GM12892 (cell line): ENCODE measurements at regions not wholly inside any gene's neighbourhood (a gene's known extent, or its start where the extent isn't known, plus 50 kb on each side); places are given as distances from the start of the nearest gene placed in this dataset.
"Not testable (repeated sequence)": the region's sequence is repeated elsewhere in the genome, so short reads cannot be mapped to it uniquely, and the experiment has no call there.

Experiments used
- POLR2AphosphoS5 ChIP-seq: IDR thresholded peaks from 2 replicates; pipeline ENCODE4 v1.6.1; 2011; ENCODE audit warnings: low read depth, low read length, control low read depth
- TAF1 ChIP-seq: IDR thresholded peaks from 2 replicates; pipeline ENCODE4 v1.6.1; 2011; ENCODE audit warnings: low read depth, mild to moderate bottlenecking, control low read depth, low read length, borderline replicate concordance

DNA sequence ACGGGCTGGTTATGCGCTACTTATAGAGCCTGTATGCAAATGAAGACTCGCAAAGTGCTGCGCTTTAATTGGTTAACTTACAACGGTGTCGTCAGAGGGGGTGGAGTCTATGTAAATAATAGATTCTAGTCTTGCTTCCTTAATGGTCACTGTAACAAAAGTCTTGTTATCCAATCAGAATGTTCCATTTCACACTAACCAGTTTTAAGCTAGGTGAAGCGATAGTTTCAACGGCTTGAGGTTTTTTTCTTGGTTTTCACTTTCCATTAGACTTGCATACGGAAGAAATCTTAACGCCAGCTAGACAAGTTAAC lies 66.9 kb downstream of the FAM72B start:
- TF ChIP-seq TAF1, POLR2AphosphoS5: not testable (repeated sequence)
